HG03066 (cell line): ENCODE measurements at regions not wholly inside any gene's neighbourhood (a gene's known extent, or its start where the extent isn't known, plus 50 kb on each side); places are given as distances from the start of the nearest gene placed in this dataset.

Source experiments
- ATAC-seq: cut with Tn5 transposase; IDR thresholded peaks from one replicate; pipeline ENCODE4 v1.9.1; 2021; ENCODE audit warnings: low read depth; ENCODE audit not compliant: unreplicated experiment

- no peak for ATAC-seq
Measured at GRCh38 chr12:90064852-90065801, 356.5 kb upstream of the ATP2B1 start.

GRCh38 chr12:90062799-90063198, 354.2 kb upstream of the ATP2B1 start:
- ATAC-seq: no peak

GRCh38 chr12:90061809-90062208, 353.2 kb upstream of the ATP2B1 start:
- ATAC-seq: no peak

- no peak for ATAC-seq
Measured at GRCh38 chr12:90060031-90060430, 351.4 kb upstream of the ATP2B1 start.

DNA sequence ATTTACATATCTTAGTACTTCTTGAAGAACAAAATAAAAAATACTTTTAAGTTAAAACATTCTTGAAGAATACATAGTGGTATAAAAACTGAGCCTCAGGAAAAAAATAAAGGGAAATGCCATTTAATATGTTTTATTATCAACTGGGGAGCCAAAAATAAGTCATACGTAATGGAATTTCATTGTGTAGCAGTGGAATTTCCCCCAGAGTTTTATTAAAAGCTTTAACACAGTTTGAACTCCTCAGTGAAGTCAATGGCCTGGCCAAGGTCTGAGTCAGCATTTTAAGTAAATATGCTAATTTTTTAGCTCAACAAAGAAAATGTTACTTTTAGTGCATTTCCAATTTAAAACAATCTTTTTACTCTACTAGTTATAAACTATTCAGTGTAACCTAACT, 350.1 kb upstream of the ATP2B1 start:
- no peak for ATAC-seq

GRCh38 chr12:90055071-90055470, 346.4 kb upstream of the ATP2B1 start:
- no peak for ATAC-seq

DNA sequence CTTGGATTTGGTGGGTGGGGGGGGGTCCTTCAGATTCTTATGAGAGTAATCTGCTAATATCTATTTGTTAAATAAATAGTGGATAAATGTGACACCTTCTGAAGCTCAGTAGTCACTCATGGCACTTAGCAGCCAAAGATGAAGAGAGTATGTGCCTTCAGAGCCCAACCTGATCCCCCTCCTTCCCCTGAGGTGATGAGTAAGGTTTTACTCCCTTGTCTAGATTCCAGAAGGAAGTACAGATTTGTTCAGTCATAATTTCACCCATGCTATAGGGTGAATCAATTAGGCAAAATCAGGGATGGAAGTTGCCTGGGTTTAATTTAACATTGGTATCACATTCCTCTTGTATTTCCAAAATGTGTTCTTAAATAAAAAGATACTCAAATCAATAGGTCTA, 340.3 kb upstream of the ATP2B1 start:
- ATAC-seq: no peak

- no peak for ATAC-seq
Measured at GRCh38 chr12:90045559-90045958, 336.9 kb upstream of the ATP2B1 start.

DNA sequence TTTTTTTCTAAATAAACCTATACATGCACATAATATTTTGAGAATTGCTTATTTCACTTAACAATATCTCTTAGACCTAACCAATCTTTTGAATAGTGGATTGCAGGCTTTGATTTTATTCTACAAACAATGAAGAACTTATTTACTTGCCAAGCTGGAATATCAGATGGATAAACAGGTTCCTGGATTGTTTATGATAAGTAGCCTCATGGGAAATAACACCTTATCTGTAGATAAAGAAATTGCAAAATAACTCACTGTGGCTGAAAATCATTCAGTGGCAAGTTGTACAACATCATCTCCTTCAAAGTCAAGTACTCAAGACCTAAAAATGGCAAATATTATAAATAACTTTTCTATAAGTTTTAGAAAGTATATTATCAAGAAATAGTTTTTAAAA, 335.4 kb upstream of the ATP2B1 start:
- ATAC-seq: no peak

- no peak for ATAC-seq
Measured at GRCh38 chr12:90042920-90043641, 334.4 kb upstream of the ATP2B1 start.

DNA sequence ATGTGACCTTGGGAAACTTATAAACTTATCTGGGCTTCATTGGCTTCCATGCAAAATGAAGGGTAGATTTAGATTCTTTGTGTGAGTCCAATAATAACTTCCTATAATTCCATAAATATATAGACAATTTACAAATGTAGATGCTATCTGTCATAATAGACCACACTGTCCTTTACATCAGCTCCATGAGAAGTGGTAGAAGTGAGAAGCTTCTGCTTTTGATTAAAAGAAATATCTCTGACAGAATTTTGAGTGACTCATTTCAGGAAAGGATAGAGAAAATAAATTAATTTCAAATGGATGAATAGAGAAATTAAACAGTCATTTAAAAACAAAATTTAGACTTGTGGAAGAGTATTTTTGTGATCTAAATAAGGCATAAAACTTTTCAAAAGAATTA, 329.7 kb upstream of the ATP2B1 start:
- ATAC-seq: no peak

DNA sequence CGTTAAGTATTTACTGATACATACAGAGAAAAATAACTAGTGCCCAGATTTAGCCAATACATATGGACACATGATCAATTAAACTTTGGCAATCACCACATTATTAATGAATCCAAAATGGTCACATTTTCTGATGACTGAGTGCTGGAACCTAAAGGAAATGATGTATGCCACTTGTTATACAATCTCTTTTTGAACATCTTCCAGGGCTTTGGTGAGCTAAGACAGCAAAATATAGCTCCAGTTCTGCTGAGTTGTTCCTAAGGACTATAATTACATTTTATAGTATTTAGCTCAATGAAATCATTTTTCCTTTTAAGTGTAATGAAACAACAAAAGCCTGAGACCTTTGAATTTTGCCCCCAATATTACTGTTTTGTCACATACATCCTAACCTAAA, 329.1 kb upstream of the ATP2B1 start:
- ATAC-seq: no peak

- ATAC-seq: no peak
Measured at GRCh38 chr12:90036637-90037036, 328.0 kb upstream of the ATP2B1 start.

DNA sequence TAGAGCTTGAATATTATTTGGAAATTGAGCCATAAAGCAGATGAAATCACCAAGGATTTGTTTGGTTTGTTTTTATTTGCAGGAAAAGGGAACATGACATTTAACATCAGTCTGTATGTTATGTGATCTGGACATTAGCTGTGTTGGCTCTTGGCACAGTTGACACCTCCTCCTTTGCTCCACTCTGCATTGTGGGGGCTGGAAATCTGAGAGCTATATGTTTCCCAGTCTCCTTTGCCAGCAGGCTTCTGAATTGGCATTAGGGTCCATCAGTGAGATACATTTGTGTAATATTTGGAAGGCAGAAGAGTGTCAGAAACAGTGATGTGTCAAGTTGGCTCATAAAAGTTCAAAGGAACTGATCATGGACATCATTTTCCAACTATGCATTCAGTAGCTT, 322.1 kb upstream of the ATP2B1 start:
- ATAC-seq: no peak

GRCh38 chr12:90029317-90029716, 320.7 kb upstream of the ATP2B1 start:
- no peak for ATAC-seq

DNA sequence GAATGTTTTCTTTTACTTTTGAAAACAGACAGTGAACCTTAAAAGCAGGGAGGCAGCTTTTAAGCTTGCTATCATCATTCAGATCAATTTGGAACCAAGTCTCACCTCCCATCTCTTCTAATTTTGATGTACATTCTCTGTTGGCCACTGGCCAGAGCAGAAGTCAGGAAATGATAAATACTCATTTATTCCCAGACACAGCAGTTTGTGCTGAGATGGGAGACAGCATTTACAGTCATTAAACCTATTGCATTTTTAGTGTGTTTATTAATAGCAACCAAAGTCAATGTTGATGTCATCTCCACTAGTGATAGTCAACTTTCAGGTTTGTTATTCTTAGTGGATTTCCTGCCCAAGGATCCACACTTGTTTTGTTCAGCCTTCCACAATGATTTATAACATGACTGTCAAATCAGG, 320.0 kb upstream of the ATP2B1 start:
- ATAC-seq: no peak

GRCh38 chr12:90027889-90028634, 319.4 kb upstream of the ATP2B1 start:
- ATAC-seq: no peak

- ATAC-seq: no peak
Measured at GRCh38 chr12:90027041-90027440, 318.4 kb upstream of the ATP2B1 start.

GRCh38 chr12:90026516-90026915, 317.9 kb upstream of the ATP2B1 start:
- ATAC-seq: no peak

GRCh38 chr12:90024262-90024661, 315.6 kb upstream of the ATP2B1 start:
- ATAC-seq: no peak
